ENCODE measurements at regions not wholly inside any gene's neighbourhood (a gene's known extent, or its start where the extent isn't known, plus 50 kb on each side); places are given as distances from the start of the nearest gene placed in this dataset.

DNA sequence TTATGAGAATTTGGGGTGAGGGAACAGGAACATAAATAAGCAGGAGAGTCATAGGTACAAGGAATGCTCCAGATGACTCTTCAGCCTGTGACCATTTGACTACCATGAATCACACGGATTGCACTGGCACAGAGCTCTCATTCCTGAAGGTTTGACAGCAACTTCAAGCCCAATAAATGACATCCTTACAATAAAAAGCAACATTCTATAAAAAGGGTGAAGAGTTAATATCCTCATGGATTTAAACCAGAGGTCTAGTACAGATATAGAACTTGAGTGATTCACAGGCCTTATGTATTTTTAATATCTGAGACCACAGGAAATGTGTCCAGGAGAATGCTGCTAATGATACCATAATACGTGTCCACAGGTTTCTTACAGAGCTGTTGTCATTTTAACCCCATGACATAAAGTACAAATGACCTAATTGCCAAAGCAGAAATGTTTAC is 158.1 kb downstream of the IRS2 start:
- H3K36me3 ChIP-seq (ENCODE audit: insufficient read depth, low read length) = no peaks in the 10 kb centered on the region
- no peak for TF ChIP-seq EZH2 (IDR thresholded peaks at IDR 0.05)
- no peak for DNase-seq (ENCODE audit: low read depth, low spot score)

DNA sequence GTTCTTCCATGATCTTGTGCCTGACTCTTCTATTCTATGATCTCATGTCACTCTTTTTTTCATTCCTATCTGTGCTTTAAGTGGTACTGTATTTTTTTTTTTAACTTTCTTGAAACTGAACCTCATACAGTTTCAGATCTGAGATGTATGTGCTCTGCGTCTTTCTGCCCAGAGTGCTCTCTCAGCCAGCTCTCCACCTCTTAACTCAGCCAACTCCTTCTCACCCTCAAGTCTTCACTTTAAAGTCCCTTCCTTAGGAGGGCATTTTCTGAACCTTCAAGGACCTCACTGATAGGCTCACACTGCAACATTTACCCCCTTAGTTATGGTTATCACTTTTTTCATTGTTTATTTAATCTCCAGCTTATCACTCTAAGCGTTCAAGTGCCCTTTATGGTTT is 158.7 kb downstream of the IRS2 start:
- H3K36me3 ChIP-seq (ENCODE audit: insufficient read depth, low read length) = no peaks in the 10 kb centered on the region
- no peaks in the 10 kb centered on the region for H3K9me3 ChIP-seq (ENCODE audit: low read depth, low read length)
- no peak overlapping the region for H3K27ac ChIP-seq
- no peak overlapping the region for H3K4me3 ChIP-seq
- H3K9ac ChIP-seq (ENCODE audit: insufficient read length) = no peak overlapping the region
- no peak for DNase-seq (ENCODE audit: low read depth, low spot score)
- TF ChIP-seq POLR2AphosphoS5 (IDR thresholded peaks at IDR 0.05; ENCODE audit: borderline replicate concordance, low read depth, low read length) (no peak), FOXP2 (optimal IDR thresholded peaks at IDR 0.05; ENCODE audit: control extremely low read depth, extremely low read length, insufficient read depth) (no peak), EZH2 (IDR thresholded peaks at IDR 0.05) (no peak)

More for the DNA sequence above, 158.1 kb downstream of the IRS2 start:
- Histone ChIP-seq H3K4me3 (no peak overlapping the region), H3K9ac (ENCODE audit: insufficient read length) (no peak overlapping the region), H3K9me3 (ENCODE audit: low read depth, low read length) (no peaks in the 10 kb centered on the region), H3K27ac (no peak overlapping the region)

DNA sequence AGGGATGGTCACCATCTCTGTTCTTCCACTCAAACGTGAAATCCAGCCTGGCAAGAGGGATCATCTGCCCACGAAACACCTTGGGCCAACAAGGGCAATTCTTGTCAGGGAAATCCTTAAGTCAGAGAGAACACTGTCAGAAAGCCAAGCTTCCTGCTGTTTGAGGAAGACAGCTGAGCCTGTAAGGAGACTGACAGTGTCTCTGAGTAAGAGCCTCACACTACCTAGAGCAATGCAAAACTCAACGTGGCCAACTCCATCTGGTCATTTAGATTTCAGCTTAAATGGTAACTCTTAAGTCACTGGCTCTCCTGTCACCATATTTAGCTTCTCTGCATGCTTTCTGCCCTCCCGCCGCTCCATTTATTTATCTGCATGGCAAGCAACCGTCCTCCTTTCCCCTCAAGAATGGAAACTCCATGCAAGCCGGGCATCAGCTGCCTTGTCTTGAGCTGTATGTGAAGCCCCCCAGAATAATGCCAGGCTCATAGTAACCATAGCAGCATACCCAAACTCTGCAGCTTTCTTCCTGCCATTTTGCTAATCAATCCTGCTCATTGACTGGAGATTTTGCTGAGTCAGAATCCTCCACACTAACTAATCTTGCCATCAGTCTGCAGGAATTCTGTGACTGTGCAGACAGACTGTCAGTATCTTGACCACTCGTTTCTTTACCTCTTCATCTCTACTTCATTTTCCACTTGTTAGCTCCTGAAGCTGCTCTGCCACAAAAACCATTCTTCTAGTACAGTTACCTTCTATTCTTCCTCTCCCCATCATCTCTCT is 159.8 kb downstream of the IRS2 start:
- no peak for DNase-seq (ENCODE audit: low read depth, low spot score)
- Histone ChIP-seq H3K27ac (no peak overlapping the region), H3K36me3 (ENCODE audit: insufficient read depth, low read length) (no peaks in the 10 kb centered on the region), H3K4me3 (no peak overlapping the region), H3K9ac (ENCODE audit: insufficient read length) (no peak overlapping the region), H3K9me3 (ENCODE audit: low read depth, low read length) (no peaks in the 10 kb centered on the region)
- TF ChIP-seq FOXP2 (optimal IDR thresholded peaks at IDR 0.05; ENCODE audit: control extremely low read depth, extremely low read length, insufficient read depth) = no peak
- TF ChIP-seq POLR2AphosphoS5 (IDR thresholded peaks at IDR 0.05; ENCODE audit: borderline replicate concordance, low read depth, low read length) = no peak
- TF ChIP-seq EZH2 (IDR thresholded peaks at IDR 0.05) = no peak

DNA sequence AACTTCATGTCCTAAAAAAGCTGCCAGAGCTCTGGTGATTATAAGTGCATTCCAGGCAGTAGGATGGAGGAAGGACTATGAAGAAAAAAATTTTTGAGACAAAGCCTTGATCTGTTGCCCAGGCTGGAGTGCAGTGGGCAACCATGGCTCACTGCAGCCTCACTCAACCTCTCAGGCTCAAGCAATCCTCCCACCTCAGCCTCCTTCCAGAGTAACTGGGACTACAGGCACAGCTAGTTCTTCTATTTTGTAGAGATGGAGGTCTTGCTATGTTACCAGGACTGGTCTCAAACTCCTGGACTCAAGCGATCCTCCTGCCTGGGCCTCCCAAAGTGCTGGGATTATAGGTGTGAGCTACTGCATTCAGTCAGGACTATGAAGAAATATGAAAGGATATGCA is 161.2 kb downstream of the IRS2 start:
- TF ChIP-seq POLR2AphosphoS5 (IDR thresholded peaks at IDR 0.05; ENCODE audit: borderline replicate concordance, low read depth, low read length) = no peak
- TF ChIP-seq EZH2 (IDR thresholded peaks at IDR 0.05) = no peak
- TF ChIP-seq FOXP2 (optimal IDR thresholded peaks at IDR 0.05; ENCODE audit: control extremely low read depth, extremely low read length, insufficient read depth) = no peak
- Histone ChIP-seq H3K27ac (no peak overlapping the region), H3K4me3 (no peak overlapping the region), H3K36me3 (ENCODE audit: insufficient read depth, low read length) (no peaks in the 10 kb centered on the region), H3K9ac (ENCODE audit: insufficient read length) (no peak overlapping the region), H3K9me3 (ENCODE audit: low read depth, low read length) (no peaks in the 10 kb centered on the region)
- no peak for DNase-seq (ENCODE audit: low read depth, low spot score)

DNA sequence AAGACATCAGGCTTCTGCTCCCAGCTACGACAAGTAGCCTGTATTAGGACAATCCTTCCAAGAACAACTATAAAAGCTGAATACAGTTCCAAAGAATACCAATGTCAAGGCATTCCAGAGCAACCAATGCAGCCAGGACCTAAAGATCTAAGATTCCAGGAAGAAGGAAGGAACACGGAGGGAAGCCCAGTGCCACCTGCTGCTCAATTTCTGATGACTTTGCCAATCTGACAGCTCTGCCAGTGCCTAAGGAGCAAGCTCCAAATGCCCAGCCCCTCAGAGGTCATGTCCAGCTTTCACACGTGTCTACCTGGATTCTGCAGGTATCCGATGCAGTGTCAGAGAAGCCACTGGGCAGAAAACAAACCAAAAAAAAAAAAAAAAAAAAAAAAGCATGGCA is 164.4 kb downstream of the IRS2 start:
- Histone ChIP-seq H3K9me3 (ENCODE audit: low read depth, low read length) (no peaks in the 10 kb centered on the region), H3K36me3 (ENCODE audit: insufficient read depth, low read length) (no peaks in the 10 kb centered on the region), H3K4me3 (no peak overlapping the region), H3K27ac (no peak overlapping the region), H3K9ac (ENCODE audit: insufficient read length) (no peak overlapping the region)
- DNase-seq (ENCODE audit: low read depth, low spot score) = no peak
- no peak for TF ChIP-seq FOXP2 (optimal IDR thresholded peaks at IDR 0.05; ENCODE audit: control extremely low read depth, extremely low read length, insufficient read depth)

DNA sequence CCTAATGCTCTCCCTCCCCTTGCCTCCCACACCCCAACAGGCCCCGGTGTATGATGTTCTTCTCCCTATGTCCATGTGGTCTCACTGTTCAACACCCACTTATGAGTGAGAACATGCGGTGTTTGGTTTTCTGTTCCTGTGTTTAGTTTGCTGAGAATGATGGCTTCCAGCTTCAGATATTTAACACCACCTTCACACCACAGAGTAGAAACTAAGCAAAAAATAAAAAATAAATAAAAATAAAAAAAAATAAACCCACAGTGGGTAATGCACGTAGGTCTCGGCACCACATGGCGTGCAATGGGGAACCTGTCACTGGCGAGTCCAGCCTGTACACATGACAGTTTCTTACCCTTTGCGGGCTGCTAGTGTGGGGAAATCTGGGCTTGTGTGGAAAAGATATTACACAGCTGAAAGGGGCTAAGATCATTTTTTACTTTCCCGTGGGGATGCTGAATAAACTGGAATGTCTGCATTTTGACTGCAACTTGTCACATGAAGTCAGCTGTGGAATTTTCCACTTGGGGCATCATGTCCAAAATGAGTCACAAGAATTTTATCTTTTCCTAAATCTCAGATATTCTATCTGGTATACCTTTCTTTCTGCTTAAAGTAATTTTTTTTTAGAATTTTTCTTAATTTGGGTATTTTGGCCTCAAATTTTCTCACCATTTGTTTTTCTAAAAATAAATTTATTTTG is 170.5 kb downstream of the IRS2 start:
- Histone ChIP-seq H3K36me3 (ENCODE audit: insufficient read depth, low read length) (no peaks in the 10 kb centered on the region), H3K4me3 (no peak overlapping the region), H3K9me3 (ENCODE audit: low read depth, low read length) (no peaks in the 10 kb centered on the region), H3K27ac (no peak overlapping the region), H3K9ac (ENCODE audit: insufficient read length) (no peak overlapping the region)
- TF ChIP-seq FOXP2 (optimal IDR thresholded peaks at IDR 0.05; ENCODE audit: control extremely low read depth, extremely low read length, insufficient read depth) = no peak
- TF ChIP-seq EZH2 (IDR thresholded peaks at IDR 0.05) = no peak
- no peak for TF ChIP-seq POLR2AphosphoS5 (IDR thresholded peaks at IDR 0.05; ENCODE audit: borderline replicate concordance, low read depth, low read length)
- DNase-seq (ENCODE audit: low read depth, low spot score) = no peak

DNA sequence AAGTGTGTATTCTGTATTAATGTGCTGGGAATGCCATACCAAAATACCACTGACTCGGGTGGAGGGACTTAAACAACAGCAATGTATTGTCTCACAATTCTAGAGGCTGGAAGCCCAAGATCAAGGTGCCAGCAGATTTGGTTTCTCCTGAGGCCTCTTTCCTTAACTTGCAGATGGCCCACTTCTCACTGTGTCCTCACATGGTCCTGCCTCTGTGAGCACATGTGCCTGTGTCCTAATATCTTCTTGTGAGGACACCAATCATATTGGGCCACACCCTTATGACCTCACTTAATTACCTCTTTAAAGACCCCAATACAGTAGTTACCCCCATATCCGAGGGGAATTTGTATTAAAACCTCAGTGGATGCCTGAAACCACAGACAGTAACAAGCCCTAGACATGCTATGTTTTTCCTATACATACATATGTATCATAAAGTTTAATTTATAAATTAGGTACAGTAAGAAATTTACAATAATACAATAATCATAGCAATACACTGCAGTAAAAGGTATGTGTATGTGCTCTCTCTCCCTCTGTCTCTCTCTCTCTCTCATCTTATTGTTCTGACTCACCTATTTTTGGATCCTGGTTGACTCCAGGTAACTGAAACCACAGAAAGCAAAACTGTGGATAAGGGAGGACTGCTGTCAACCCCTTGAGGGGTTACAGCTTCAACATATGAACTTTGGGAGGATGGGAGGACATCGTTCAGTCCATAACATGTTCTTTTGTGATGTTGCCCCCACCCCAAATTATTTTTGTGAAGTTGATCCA is 174.3 kb downstream of the IRS2 start:
- Histone ChIP-seq H3K36me3 (ENCODE audit: insufficient read depth, low read length) (no peaks in the 10 kb centered on the region), H3K9ac (ENCODE audit: insufficient read length) (no peak overlapping the region), H3K9me3 (ENCODE audit: low read depth, low read length) (no peaks in the 10 kb centered on the region), H3K4me3 (no peak overlapping the region), H3K27ac (no peak overlapping the region)
- no peak for TF ChIP-seq FOXP2 (optimal IDR thresholded peaks at IDR 0.05; ENCODE audit: control extremely low read depth, extremely low read length, insufficient read depth)
- no peak for TF ChIP-seq EZH2 (IDR thresholded peaks at IDR 0.05)
- TF ChIP-seq POLR2AphosphoS5 (IDR thresholded peaks at IDR 0.05; ENCODE audit: borderline replicate concordance, low read depth, low read length) = no peak
- no peak for DNase-seq (ENCODE audit: low read depth, low spot score)

DNA sequence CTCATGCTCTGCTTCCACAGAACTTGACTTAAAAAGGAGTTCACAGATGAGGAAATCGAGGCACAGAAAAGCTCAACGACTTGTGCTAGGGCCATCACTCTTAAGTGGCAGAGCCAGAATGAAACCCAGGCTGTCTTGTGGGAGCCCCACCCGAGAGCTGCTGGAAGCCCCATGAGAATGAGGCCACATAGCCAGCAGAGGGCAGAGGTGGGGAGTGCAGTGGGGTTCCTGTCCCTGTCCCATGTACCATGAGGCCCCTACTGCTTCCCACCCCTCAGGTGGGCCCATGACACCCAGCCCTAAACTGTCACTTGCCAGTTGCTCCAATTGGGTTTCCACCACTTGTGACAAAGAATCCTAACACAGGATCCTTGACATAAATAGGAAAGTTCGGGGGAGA is 175.9 kb downstream of the IRS2 start:
- no peaks in the 10 kb centered on the region for H3K9me3 ChIP-seq (ENCODE audit: low read depth, low read length)
- no peak overlapping the region for H3K9ac ChIP-seq (ENCODE audit: insufficient read length)
- H3K36me3 ChIP-seq (ENCODE audit: insufficient read depth, low read length) = no peaks in the 10 kb centered on the region
- no peak for TF ChIP-seq FOXP2 (optimal IDR thresholded peaks at IDR 0.05; ENCODE audit: control extremely low read depth, extremely low read length, insufficient read depth)
- no peak for TF ChIP-seq POLR2AphosphoS5 (IDR thresholded peaks at IDR 0.05; ENCODE audit: borderline replicate concordance, low read depth, low read length)
- TF ChIP-seq EZH2 (IDR thresholded peaks at IDR 0.05) = no peak
- DNase-seq (ENCODE audit: low read depth, low spot score) = no peak
- no peak overlapping the region for H3K27ac ChIP-seq
- H3K4me3 ChIP-seq = no peak overlapping the region

Measured in SK-N-MC (cell line).